ENCODE measurements at regions not wholly inside any gene's neighbourhood (a gene's known extent, or its start where the extent isn't known, plus 50 kb on each side); places are given as distances from the start of the nearest gene placed in this dataset.
"Not testable (repeated sequence)": the region's sequence is repeated elsewhere in the genome, so short reads cannot be mapped to it uniquely, and the experiment has no call there.

DNA sequence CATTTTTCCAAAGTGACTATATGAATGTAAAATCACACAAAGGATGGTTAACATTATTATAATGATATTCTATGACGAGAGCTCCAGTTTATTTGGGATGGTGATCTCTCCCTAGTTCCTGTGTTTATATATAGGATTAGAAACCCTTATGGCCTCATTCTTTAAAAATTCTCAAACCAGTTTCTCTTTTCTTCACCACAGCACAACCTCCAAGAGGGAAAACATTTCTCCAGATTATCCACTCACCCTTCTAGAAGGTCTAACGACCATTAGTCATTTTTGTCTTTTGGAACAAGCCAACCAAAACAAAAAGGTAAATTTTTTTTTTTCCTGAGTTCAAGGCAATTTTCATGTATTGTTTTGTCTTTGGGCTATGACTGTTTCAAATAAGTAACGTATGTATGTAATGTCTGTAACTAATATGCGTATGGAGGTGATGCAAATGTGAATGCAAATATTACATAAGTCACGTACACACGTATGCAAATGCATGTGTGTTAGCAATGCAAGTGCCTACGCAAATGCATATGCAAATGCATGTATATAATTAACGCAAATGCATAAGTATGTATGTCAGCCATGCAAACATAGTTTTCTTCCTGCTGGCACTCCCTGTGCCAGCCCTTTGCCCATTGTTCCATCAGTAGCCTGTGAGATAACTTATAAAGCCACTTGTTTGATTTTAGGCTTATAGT, 72.5 kb upstream of the MORC3 start:
- no peak for DNase-seq

GRCh38 chr21:36249576-36250422, 70.2 kb upstream of the MORC3 start:
- no peak for DNase-seq

GRCh38 chr21:36250423-36251075, 69.4 kb upstream of the MORC3 start:
- DNase-seq: no peak

DNA sequence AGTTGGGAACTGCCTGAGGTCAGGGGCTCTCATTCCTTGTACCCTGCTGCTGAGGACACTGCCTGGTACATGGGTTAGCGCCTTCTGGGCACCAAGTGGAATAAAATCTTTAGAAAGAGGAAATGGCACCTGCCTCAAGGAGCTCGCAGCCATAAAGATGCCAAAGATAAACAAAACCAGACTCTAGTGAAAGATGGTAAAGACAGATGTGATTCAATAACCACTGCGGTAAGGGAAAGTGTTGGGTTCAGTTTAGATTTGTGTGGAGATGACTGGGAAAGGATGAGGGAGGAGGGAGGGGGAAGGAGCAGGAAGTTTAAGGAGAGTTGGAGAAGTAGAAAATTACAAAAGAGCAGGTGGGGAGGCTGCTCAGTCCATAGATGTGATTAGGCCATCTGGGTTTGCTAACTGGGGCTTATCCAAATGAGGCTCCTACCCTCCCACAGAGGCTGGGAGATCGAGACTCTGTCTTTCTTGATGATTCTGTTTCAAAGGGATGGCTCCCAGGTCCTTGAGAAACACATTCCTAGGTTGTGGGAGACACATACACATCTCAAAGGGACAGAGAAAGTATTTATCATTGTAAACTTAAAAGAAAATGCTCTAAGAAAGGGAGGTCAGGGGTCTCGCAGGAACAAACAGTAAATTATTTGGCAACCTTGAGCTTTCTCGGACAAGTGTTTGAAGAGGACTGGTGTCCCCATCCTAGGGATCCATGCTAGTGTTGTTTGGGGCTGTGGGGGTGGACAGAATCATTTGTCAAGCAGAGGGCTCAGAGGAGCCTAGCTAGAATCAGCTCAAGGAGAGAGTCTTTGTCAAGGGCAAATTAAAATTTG, 65.7 kb upstream of the MORC3 start:
- DNase-seq: no peak

GRCh38 chr21:36255663-36256062, 64.3 kb upstream of the MORC3 start:
- DNase-seq: no peak

DNA sequence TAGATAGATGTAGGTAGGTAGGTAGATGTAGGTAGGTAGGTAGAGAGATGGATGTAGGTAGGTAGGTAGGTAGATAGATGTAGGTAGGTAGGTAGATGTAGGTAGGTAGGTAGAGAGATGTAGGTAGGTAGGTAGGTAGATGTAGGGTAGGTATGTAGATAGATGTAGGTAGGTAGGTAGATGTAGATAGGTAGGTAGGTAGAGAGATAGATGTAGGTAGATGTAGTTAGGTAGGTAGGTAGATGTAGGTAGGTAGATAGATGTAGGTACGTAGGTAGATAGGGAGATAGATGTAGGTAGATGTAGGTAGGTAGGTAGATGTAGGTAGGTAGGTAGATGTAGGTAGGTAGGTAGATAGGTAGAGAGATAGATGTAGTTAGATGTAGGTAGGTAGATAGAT, 62.3 kb upstream of the MORC3 start:
- DNase-seq: no peak

GRCh38 chr21:36260030-36260787, 59.8 kb upstream of the MORC3 start:
- peak; percentile 77 for DNase-seq

DNA sequence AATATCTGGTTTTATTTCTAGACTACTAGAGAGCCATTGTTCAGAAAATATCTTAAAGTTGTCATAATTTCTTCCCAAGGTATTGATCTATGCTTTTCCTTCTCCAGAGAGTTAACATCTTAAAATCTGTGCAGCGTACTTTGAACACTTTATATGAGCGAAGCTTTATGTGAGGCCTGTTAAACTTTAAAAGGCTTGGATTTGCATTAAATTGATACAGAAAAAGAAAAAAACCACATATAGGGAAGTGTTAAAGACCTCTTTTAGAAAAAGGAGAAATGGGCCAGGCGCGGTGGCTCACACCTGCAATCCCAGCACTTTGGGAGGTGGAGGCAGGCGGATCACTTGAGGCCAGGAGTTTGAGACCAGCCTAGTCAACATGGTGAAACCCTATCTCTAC, 59.2 kb upstream of the MORC3 start:
- DNase-seq: no peak

DNA sequence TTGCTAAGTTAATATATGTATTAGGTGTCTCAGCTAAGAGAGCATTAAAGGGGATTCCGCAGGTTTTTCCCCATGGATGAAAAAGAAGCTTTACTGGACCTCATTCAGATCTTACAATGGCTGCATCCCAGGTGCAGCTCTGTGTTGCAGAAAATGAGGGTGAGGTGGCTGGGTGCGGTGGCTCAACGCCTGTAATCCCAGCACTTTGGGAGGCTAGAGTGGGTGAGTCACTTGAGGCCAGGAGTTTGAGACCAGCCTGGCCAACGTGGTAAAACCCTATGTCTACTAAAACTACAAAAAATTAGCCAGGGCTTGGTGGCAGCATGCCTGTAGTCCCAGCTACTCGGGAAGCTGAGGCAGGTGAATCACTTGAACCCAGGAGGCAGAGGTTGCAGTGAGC, 58.5 kb upstream of the MORC3 start:
- DNase-seq: no peak

DNA sequence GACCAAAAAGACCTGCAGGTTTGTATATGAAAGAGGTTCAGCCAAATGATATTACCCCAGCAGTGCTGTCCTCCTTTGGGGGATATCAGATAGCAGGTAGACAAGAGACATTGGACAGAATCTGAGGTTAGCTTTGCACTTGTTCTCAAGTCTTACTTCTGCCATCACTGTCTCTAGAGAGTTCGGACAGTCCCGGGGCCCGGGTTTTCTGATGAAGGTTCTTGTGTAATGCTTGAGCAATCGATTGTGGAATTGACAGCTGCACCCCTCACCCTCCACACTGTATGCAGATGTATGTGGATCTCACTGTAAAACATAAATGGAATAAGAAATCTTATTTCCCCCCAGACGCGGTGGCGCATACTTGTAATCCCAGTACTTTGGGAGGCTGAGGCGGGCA, 56.2 kb upstream of the MORC3 start:
- no peak for DNase-seq

DNA sequence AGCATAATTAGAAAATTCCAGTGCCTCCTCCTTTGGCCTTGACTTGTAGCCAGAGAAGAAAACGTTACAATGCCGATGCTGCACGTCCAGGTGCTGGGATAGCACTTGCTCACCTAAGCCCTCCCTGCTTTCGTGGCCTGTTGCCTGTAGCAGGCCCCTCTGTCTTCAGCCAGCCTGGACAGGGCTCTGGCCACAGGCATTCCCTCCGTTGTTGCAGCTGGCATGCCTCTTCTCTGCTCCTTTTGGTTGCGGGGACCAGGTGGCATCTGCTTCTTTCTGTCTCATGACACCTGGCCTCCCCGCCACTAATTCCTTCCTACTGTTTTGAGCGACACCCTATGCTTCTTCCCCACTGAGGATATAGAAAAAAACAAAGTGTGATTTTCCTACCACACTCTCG, 54.6 kb upstream of the MORC3 start:
- DNase-seq: no peak

DNA sequence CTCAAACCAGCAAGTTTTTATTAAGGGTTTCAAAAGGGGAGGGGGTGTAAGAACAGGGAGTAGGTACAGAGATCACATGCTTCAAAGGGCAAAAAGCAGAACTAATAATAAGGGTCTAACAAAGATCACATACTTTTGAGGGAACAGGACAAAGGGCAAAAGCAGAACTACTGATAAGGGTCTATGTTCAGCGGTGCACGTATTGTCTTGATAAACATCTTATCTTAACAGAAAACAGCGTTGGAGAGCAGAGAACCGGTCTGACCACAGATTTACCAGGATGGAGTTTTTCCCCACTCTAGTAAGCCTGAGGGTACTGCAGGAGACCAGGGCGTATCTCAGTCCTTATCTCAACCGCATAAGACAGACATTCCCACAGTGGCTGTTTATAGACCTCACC, 52.2 kb upstream of the MORC3 start:
- not testable (repeated sequence) for DNase-seq

GRCh38 chr21:36268264-36268663, 51.7 kb upstream of the MORC3 start:
- not testable (repeated sequence) for DNase-seq
